ENCODE measurements at regions not wholly inside any gene's neighbourhood (a gene's known extent, or its start where the extent isn't known, plus 50 kb on each side); places are given as distances from the start of the nearest gene placed in this dataset.
A peak's percentile ranks its signal among the peaks of the same experiment; 100 is the strongest.

- peak overlapping the region in 10 of 11 experiments; percentile 7 to 81 (median 52); a peak in 15 of 22 replicates for H3K27ac ChIP-seq
- H3K9ac ChIP-seq, result peak overlapping the region in 3 of 11 experiments; percentile 6 to 58 (median 50); a peak in 5 of 22 replicates
- H3K4me1 ChIP-seq, result peaks cover 0 to 67% (median 13%) of the 10 kb centered on the region in 10 experiments; a peak in 11 of 20 replicates
- H3K4me2 ChIP-seq, result peak overlapping the region in 9 of 11 experiments; percentile 12 to 80 (median 41); a peak in 16 of 22 replicates
- 0 out of 22 replicates have a peak, but pooled peaks of 1 of the 11 experiments have one; percentile 20 for TF ChIP-seq Cebpa-rat (IDR thresholded peaks at IDR 0.05)
- no peaks in the 10 kb centered on the region for H3K9me3 ChIP-seq (replicated peaks in 1 of 11)
- H3K36me3 ChIP-seq, result no peaks in the 10 kb centered on the region
- H4K20me1 ChIP-seq, result no peaks in the 10 kb centered on the region
- H3K27me3 ChIP-seq, result no peaks in the 10 kb centered on the region
- no peak overlapping the region for H3K4me3 ChIP-seq
These were observed 155.5 kb upstream of the AHR start for GRCh38 chr7:17142831-17143541.

- Histone ChIP-seq H3K4me2 (peak overlapping the region in 4 of 11 experiments; percentile 1 to 80 (median 68); a peak in 6 of 22 replicates), H3K27me3 (no peaks in the 10 kb centered on the region), H3K4me3 (no peak overlapping the region), H3K4me1 (peaks cover 0 to 80% (median 14%) of the 10 kb centered on the region in 10 experiments; a peak in 12 of 20 replicates), H3K27ac (peak overlapping the region in 3 of 11 experiments; percentile 66 to 81 (median 76); a peak in 4 of 22 replicates), H3K9ac (no peak overlapping the region), H4K20me1 (no peaks in the 10 kb centered on the region), H3K36me3 (no peaks in the 10 kb centered on the region), H3K9me3 (replicated peaks in 1 of 11) (no peaks in the 10 kb centered on the region)
- TF ChIP-seq Cebpa-rat (IDR thresholded peaks at IDR 0.05), result no peak
These were observed 154.1 kb upstream of the AHR start for GRCh38 chr7:17144322-17144721.

GRCh38 chr7:17146621-17147020 is 151.8 kb upstream of the AHR start:
- Histone ChIP-seq H3K9me3 (replicated peaks in 1 of 11) (no peaks in the 10 kb centered on the region), H3K27ac (0 out of 22 replicates have a peak overlapping the region, but pooled peaks of 1 of the 11 experiments have one; percentile 50), H3K9ac (no peak overlapping the region), H4K20me1 (no peaks in the 10 kb centered on the region), H3K4me3 (no peak overlapping the region), H3K36me3 (no peaks in the 10 kb centered on the region), H3K4me1 (peaks cover 0 to 94% (median 37%) of the 10 kb centered on the region in 10 experiments; a peak in 12 of 20 replicates), H3K4me2 (peak overlapping the region in 1 of 11 experiments; percentile 10; a peak in 1 of 22 replicates), H3K27me3 (no peaks in the 10 kb centered on the region)
- TF ChIP-seq Cebpa-rat (IDR thresholded peaks at IDR 0.05), result no peak

GRCh38 chr7:17147409-17147808 is 151.0 kb upstream of the AHR start:
- Histone ChIP-seq H3K9me3 (replicated peaks in 1 of 11) (no peaks in the 10 kb centered on the region), H3K27ac (peak overlapping the region in 2 of 11 experiments; percentile 16 to 50; a peak in 2 of 22 replicates), H3K36me3 (no peaks in the 10 kb centered on the region), H4K20me1 (no peaks in the 10 kb centered on the region), H3K9ac (no peak overlapping the region), H3K4me2 (no peak overlapping the region), H3K27me3 (no peaks in the 10 kb centered on the region), H3K4me3 (no peak overlapping the region), H3K4me1 (peaks cover 0 to 97% (median 42%) of the 10 kb centered on the region in 10 experiments; a peak in 14 of 20 replicates)
- no peak for TF ChIP-seq Cebpa-rat (IDR thresholded peaks at IDR 0.05)

- Histone ChIP-seq H3K4me3 (no peak overlapping the region), H3K9me3 (replicated peaks in 1 of 11) (no peaks in the 10 kb centered on the region), H3K27me3 (no peaks in the 10 kb centered on the region), H3K36me3 (no peaks in the 10 kb centered on the region), H3K27ac (peak overlapping the region in 8 of 11 experiments; percentile 41 to 98 (median 92); a peak in 15 of 22 replicates), H3K9ac (peak overlapping the region in 2 of 11 experiments; percentile 45 to 51; a peak in 4 of 22 replicates), H3K4me1 (peaks cover 0 to 96% (median 45%) of the 10 kb centered on the region in 10 experiments; a peak in 14 of 20 replicates), H3K4me2 (peak overlapping the region in 6 of 11 experiments; percentile 23 to 74 (median 59); a peak in 8 of 22 replicates), H4K20me1 (no peaks in the 10 kb centered on the region)
- TF ChIP-seq Cebpa-rat (IDR thresholded peaks at IDR 0.05), result no peak
These were observed 148.4 kb upstream of the AHR start for GRCh38 chr7:17150018-17150417.

- no peaks in the 10 kb centered on the region for H3K36me3 ChIP-seq
- H3K4me1 ChIP-seq, result peaks cover 3 to 79% (median 48%) of the 10 kb centered on the region in 10 experiments; a peak in 15 of 20 replicates
- H3K9ac ChIP-seq, result peak overlapping the region in 8 of 11 experiments; percentile 18 to 79 (median 66); a peak in 14 of 22 replicates
- H4K20me1 ChIP-seq, result no peaks in the 10 kb centered on the region
- peak overlapping the region in 8 of 11 experiments; percentile 27 to 77 (median 70); a peak in 14 of 22 replicates for H3K4me2 ChIP-seq
- H3K4me3 ChIP-seq, result no peak overlapping the region
- peak overlapping the region in 10 of 11 experiments; percentile 47 to 98 (median 88); a peak in 20 of 22 replicates for H3K27ac ChIP-seq
- peak in 5 of 11 experiments; percentile 23 to 81 (median 65); a peak in 6 of 22 replicates for TF ChIP-seq Cebpa-rat (IDR thresholded peaks at IDR 0.05)
- H3K27me3 ChIP-seq, result no peaks in the 10 kb centered on the region
- H3K9me3 ChIP-seq (replicated peaks in 1 of 11), result 0 out of 22 replicates have a peak, but pooled peaks cover 0 to 5% (median 0%) of the 10 kb centered on the region in 11 experiments
These were observed 145.7 kb upstream of the AHR start for GRCh38 chr7:17152721-17153120.

GRCh38 chr7:17153536-17153935 is 144.9 kb upstream of the AHR start:
- no peak for TF ChIP-seq Cebpa-rat (IDR thresholded peaks at IDR 0.05)
- Histone ChIP-seq H3K4me2 (peak overlapping the region in 7 of 11 experiments; percentile 16 to 74 (median 68); a peak in 12 of 22 replicates), H3K4me1 (peaks cover 3 to 73% (median 48%) of the 10 kb centered on the region in 10 experiments; a peak in 15 of 20 replicates), H3K27ac (peak overlapping the region in 10 of 11 experiments; percentile 47 to 98 (median 88); a peak in 18 of 22 replicates), H3K4me3 (no peak overlapping the region), H3K9me3 (replicated peaks in 1 of 11) (0 out of 22 replicates have a peak, but pooled peaks cover 0 to 5% (median 0%) of the 10 kb centered on the region in 11 experiments), H4K20me1 (no peaks in the 10 kb centered on the region), H3K36me3 (no peaks in the 10 kb centered on the region), H3K9ac (peak overlapping the region in 6 of 11 experiments; percentile 36 to 79 (median 68); a peak in 11 of 22 replicates), H3K27me3 (no peaks in the 10 kb centered on the region)

GRCh38 chr7:17155529-17155928 is 142.9 kb upstream of the AHR start:
- 0 out of 22 replicates have a peak, but pooled peaks cover 0 to 5% (median 0%) of the 10 kb centered on the region in 11 experiments for H3K9me3 ChIP-seq (replicated peaks in 1 of 11)
- H3K36me3 ChIP-seq, result no peaks in the 10 kb centered on the region
- peak overlapping the region in 4 of 11 experiments; percentile 18 to 37 (median 22); a peak in 3 of 22 replicates for H3K4me2 ChIP-seq
- H3K27me3 ChIP-seq, result no peaks in the 10 kb centered on the region
- H4K20me1 ChIP-seq, result no peaks in the 10 kb centered on the region
- peaks cover 3 to 53% (median 34%) of the 10 kb centered on the region in 10 experiments; a peak in 15 of 20 replicates for H3K4me1 ChIP-seq
- H3K4me3 ChIP-seq, result no peak overlapping the region
- peak overlapping the region in 5 of 11 experiments; percentile 13 to 98 (median 91); a peak in 6 of 22 replicates for H3K27ac ChIP-seq
- TF ChIP-seq Cebpa-rat (IDR thresholded peaks at IDR 0.05), result no peak
- no peak overlapping the region for H3K9ac ChIP-seq

Data from BLaER1 treated with 17β-estradiol and CSF1 and Interleukin-3, amounts not matched to agents 10 nM and 100 nM (cell line).